H1 (cell line): ENCODE measurements at regions not wholly inside any gene's neighbourhood (a gene's known extent, or its start where the extent isn't known, plus 50 kb on each side); places are given as distances from the start of the nearest gene placed in this dataset.

Experiments used
- CTCF ChIA-PET: fragments of 300-600 bp; sonication (Branson Sonifier 250); formaldehyde crosslinking; loops from one replicate; lab custom pipeline; 2021; ENCODE audit not compliant: partially characterized antibody; lab: Charles Lee
- POLR2A ChIA-PET: fragments of 300-600 bp; sonication (Branson Sonifier 250); formaldehyde crosslinking; loops from one replicate; lab custom pipeline; 2021; ENCODE audit warnings: inconsistent platforms; ENCODE audit not compliant: partially characterized antibody; lab: Charles Lee
- DNase-seq, 2 experiments: peaks; one replicate each; pipeline versions ENCODE4 v3.0.0 to v3.0.0-alpha.2; 2010 to 2022; ENCODE audit warnings: low spot score in 2 of 2, low read depth in 1 of 2, mixed read lengths in 1 of 2
- FAIRE-seq: peaks from 2 replicates; lab custom pipeline; 2011; peaks lifted over from hg19 to GRCh38; lab: Jason Lieb, UNC
- H2AFZ ChIP-seq: 2 replicates; pipeline ENCODE4 v1.8.1; 2012; ENCODE audit warnings: low read length, inconsistent platforms
- H2AK5ac ChIP-seq: 2 replicates; pipeline ENCODE4 v1.6.1; 2013; ENCODE audit warnings: low read depth, low read length
- H2BK120ac ChIP-seq: replicated peaks from 2 replicates; pipeline ENCODE3; 2013; ENCODE audit warnings: low read depth, low read length, inconsistent platforms
- H2BK12ac ChIP-seq: 2 replicates; pipeline ENCODE4 v1.6.1; 2013; ENCODE audit warnings: low read depth, low read length
- H2BK15ac ChIP-seq: 2 replicates; pipeline ENCODE4 v1.6.1; 2013; ENCODE audit warnings: low read length
- H2BK20ac ChIP-seq: 2 replicates; pipeline ENCODE4 v1.6.1; 2013; ENCODE audit warnings: low read length
- H2BK5ac ChIP-seq: 2 replicates; pipeline ENCODE4 v1.6.1; 2013; ENCODE audit warnings: low read depth, low read length
- H3K14ac ChIP-seq: 2 replicates; pipeline ENCODE4 v1.6.1; 2013; ENCODE audit warnings: inconsistent platforms; ENCODE audit not compliant: insufficient read length
- H3K18ac ChIP-seq: 2 replicates; pipeline ENCODE4 v1.6.1; 2013; ENCODE audit warnings: low read length; ENCODE audit errors: extremely low read depth
- H3K23ac ChIP-seq: 2 replicates; pipeline ENCODE4 v1.6.1; 2013; ENCODE audit warnings: inconsistent platforms; ENCODE audit not compliant: insufficient read length
- H3K23me2 ChIP-seq: 2 replicates; pipeline ENCODE4 v1.6.1; 2013; ENCODE audit warnings: low read depth, low read length
- H3K27ac ChIP-seq: 2 replicates; pipeline ENCODE4 v1.6.1; 2011; ENCODE audit warnings: low read depth, low read length, inconsistent platforms
- H3K27me3 ChIP-seq, 4 experiments: replicated peaks in 1 of 4; 1 replicate in 1 of 4; 2 replicates in 3 of 4; pipeline versions ENCODE4 v1.6.1 to v1.8.1; 2011 to 2013; ENCODE audit warnings: low read length in 3 of 4, mild to moderate bottlenecking in 3 of 4, inconsistent platforms in 2 of 4, mixed read lengths in 2 of 4, moderate library complexity in 1 of 4; ENCODE audit not compliant: control insufficient read depth in 3 of 4, insufficient read depth in 3 of 4; ENCODE audit errors: extremely low read depth in 1 of 4
- H3K36me3 ChIP-seq, 4 experiments: 2 replicates each; pipeline versions ENCODE4 v1.6.1 to v1.8.1; 2011 to 2013; ENCODE audit warnings: mild to moderate bottlenecking in 4 of 4, low read length in 3 of 4, moderate library complexity in 2 of 4, control low read depth in 1 of 4, inconsistent platforms in 1 of 4; ENCODE audit not compliant: insufficient read depth in 4 of 4, control insufficient read depth in 2 of 4
- H3K4ac ChIP-seq: replicated peaks from 2 replicates; pipeline ENCODE3; 2013; ENCODE audit warnings: low read length, low read depth, mixed read lengths, inconsistent platforms; ENCODE audit not compliant: insufficient read length
- H3K4me1 ChIP-seq, 4 experiments: replicated peaks in 1 of 4; 1 replicate in 1 of 4; 2 replicates in 3 of 4; pipeline versions ENCODE4 v1.6.1 to v1.8.1; 2011 to 2013; ENCODE audit warnings: low read length in 3 of 4, inconsistent platforms in 2 of 4, mixed read lengths in 1 of 4; ENCODE audit not compliant: insufficient read depth in 4 of 4, control insufficient read depth in 3 of 4
- H3K4me2 ChIP-seq, 2 experiments: 2 replicates each; pipeline versions ENCODE4 v1.6.1 to v1.8.1; 2011 to 2013; ENCODE audit warnings: low read depth in 2 of 2, low read length in 2 of 2, control low read depth in 1 of 2, inconsistent platforms in 1 of 2, mild to moderate bottlenecking in 1 of 2; ENCODE audit not compliant: insufficient read depth in 1 of 2
- H3K4me3 ChIP-seq, 4 experiments: fragments of 200-600, 300-600 bp in 1 of 4; sonication (generic), shearing (Covaris generic), sonication (Bioruptor Twin) in 1 of 4; 2 replicates each; pipeline versions ENCODE4 v1.5.1 to v1.8.1; 2011 to 2016; ENCODE audit warnings: low read length in 4 of 4, low read depth in 3 of 4, control low read depth in 2 of 4, inconsistent platforms in 2 of 4, mild to moderate bottlenecking in 2 of 4, mixed read lengths in 1 of 4, moderate library complexity in 1 of 4; ENCODE audit not compliant: insufficient read depth in 2 of 4; ENCODE audit errors: extremely low read depth in 1 of 4
- H3K56ac ChIP-seq: replicated peaks from 2 replicates; pipeline ENCODE3; 2013; ENCODE audit warnings: low read depth, mild to moderate bottlenecking, mixed read lengths, low read length, inconsistent platforms; ENCODE audit not compliant: insufficient read length
- H3K79me1 ChIP-seq: 2 replicates; pipeline ENCODE4 v1.6.1; 2013; ENCODE audit warnings: low read depth, low read length, control low read depth
- H3K79me2 ChIP-seq, 2 experiments: 2 replicates each; pipeline versions ENCODE4 v1.6.1 to v1.8.1; 2012 to 2013; ENCODE audit warnings: low read length in 2 of 2, mild to moderate bottlenecking in 2 of 2, inconsistent platforms in 1 of 2; ENCODE audit not compliant: insufficient read depth in 2 of 2, control insufficient read depth in 1 of 2
- H3K9ac ChIP-seq, 4 experiments: replicated peaks in 1 of 4; 1 replicate in 1 of 4; 2 replicates in 3 of 4; pipeline versions ENCODE4 v1.6.1 to v1.8.1; 2011 to 2013; ENCODE audit warnings: low read depth in 3 of 4, low read length in 3 of 4, control low read depth in 2 of 4, mild to moderate bottlenecking in 2 of 4, moderate library complexity in 2 of 4, inconsistent platforms in 1 of 4; ENCODE audit errors: extremely low read depth in 1 of 4
- H3K9me3 ChIP-seq, 2 experiments: 2 replicates each; pipeline versions ENCODE4 v1.6.1 to v1.8.1; 2012 to 2013; ENCODE audit warnings: mild to moderate bottlenecking in 2 of 2, moderate library complexity in 2 of 2, control low read depth in 1 of 2, inconsistent platforms in 1 of 2, low read depth in 1 of 2, low read length in 1 of 2, mixed read lengths in 1 of 2; ENCODE audit not compliant: insufficient read depth in 2 of 2
- H4K20me1 ChIP-seq, 2 experiments: replicated peaks in 1 of 2; 2 replicates each; pipeline versions ENCODE3 to v1.8.1; 2011 to 2013; ENCODE audit warnings: inconsistent platforms in 2 of 2, low read length in 2 of 2, mild to moderate bottlenecking in 1 of 2; ENCODE audit not compliant: insufficient read depth in 2 of 2, control insufficient read depth in 1 of 2
- H4K5ac ChIP-seq: 2 replicates; pipeline ENCODE4 v1.6.1; 2013; ENCODE audit warnings: low read length, low read depth, mixed read lengths, inconsistent platforms; ENCODE audit not compliant: insufficient read length
- H4K8ac ChIP-seq: 2 replicates; pipeline ENCODE4 v1.8.0; 2013; ENCODE audit warnings: mild to moderate bottlenecking, moderate library complexity, low read length, inconsistent platforms; ENCODE audit not compliant: insufficient read depth; ENCODE audit errors: extremely low read depth
- H4K91ac ChIP-seq: replicated peaks from 2 replicates; pipeline ENCODE3; 2013; ENCODE audit warnings: low read length, mixed read lengths, inconsistent platforms; ENCODE audit not compliant: insufficient read length
- CBX8 ChIP-seq: fragments of 300-800, 300-1000 bp; sonication (generic); IDR thresholded peaks from 2 replicates; pipeline ENCODE4 v1.7.1; 2016; ENCODE audit warnings: low read depth, low read length, borderline replicate concordance
- CTBP2 ChIP-seq: IDR thresholded peaks from 2 replicates; pipeline ENCODE4 v1.7.0; 2011; ENCODE audit warnings: borderline replicate concordance, mild to moderate bottlenecking, moderate library complexity, mixed read lengths, low read length; ENCODE audit not compliant: insufficient read depth, insufficient read length
- JUN ChIP-seq: IDR thresholded peaks from 2 replicates; pipeline ENCODE4 v1.6.1; 2011; ENCODE audit warnings: low read depth, mild to moderate bottlenecking, improper control_type of control experiment, low read length
- NANOG ChIP-seq: IDR thresholded peaks from 2 replicates; pipeline ENCODE4 v1.6.1; 2011; ENCODE audit warnings: low read length, low read depth, mild to moderate bottlenecking, inconsistent platforms; ENCODE audit not compliant: insufficient read depth, poor library complexity, severe bottlenecking
- POU5F1 ChIP-seq: IDR thresholded peaks from 2 replicates; pipeline ENCODE4 v1.6.1; 2011; ENCODE audit warnings: low read depth, mild to moderate bottlenecking, low read length, moderate library complexity
- TBP ChIP-seq: IDR thresholded peaks from 2 replicates; pipeline ENCODE4 v1.6.1; 2011; ENCODE audit warnings: low read depth, low read length, improper control_type of control experiment
- WGBS, 2 experiments: shearing (Covaris generic) in 1 of 2; methylation state at CpG; one replicate each; pipeline versions ENCODE4 v1.1.6 to v1.1.7; 2013 to 2015; ENCODE audit warnings: low lambda C conversion rate in 2 of 2, mixed read lengths in 2 of 2, inconsistent platforms in 1 of 2, low coverage in 1 of 2, missing lambda C conversion rate in 1 of 2; ENCODE audit not compliant: insufficient replicate concordance in 2 of 2, insufficient coverage in 1 of 2, insufficient read length in 1 of 2; ENCODE audit errors: extremely low coverage in 1 of 2, missing lambda C conversion rate in 1 of 2; 5-methylcytosine and 5-hydroxymethylcytosine counted together

- no peak overlapping the region for H3K23ac ChIP-seq
- no peak overlapping the region for H3K4ac ChIP-seq
- ChIA-PET POLR2A (no interaction called here), CTCF (interaction anchor here (2.4 kb wide), 1 partner anchor 9 kb away, joined by 6 read pairs; no protein-coding TSS in a partner anchor)
- WGBS, 2 experiments, result 75% methylated on average over 6 of the region's 6 CpGs; no CpG with 5 or more reads in 1 of the 2 experiments
- H3K9ac ChIP-seq, result no peak overlapping the region
- H4K91ac ChIP-seq, result no peak overlapping the region
- H3K56ac ChIP-seq, result no peak overlapping the region
- no peak overlapping the region for H3K4me2 ChIP-seq
- no peak overlapping the region for H2BK5ac ChIP-seq
- FAIRE-seq (no peak), DNase-seq (no peak)
- no peak overlapping the region for H3K4me3 ChIP-seq
- no peaks in the 10 kb centered on the region for H3K4me1 ChIP-seq
- H3K27me3 ChIP-seq, result no peaks in the 10 kb centered on the region
- H3K79me1 ChIP-seq, result no peaks in the 10 kb centered on the region
- H3K14ac ChIP-seq, result no peak overlapping the region
- no peak overlapping the region for H3K27ac ChIP-seq
- H2BK20ac ChIP-seq, result no peak overlapping the region
- no peaks in the 10 kb centered on the region for H3K9me3 ChIP-seq
- H4K8ac ChIP-seq, result no peak overlapping the region
- no peak overlapping the region for H3K18ac ChIP-seq
- H4K20me1 ChIP-seq, result no peaks in the 10 kb centered on the region
- no peaks in the 10 kb centered on the region for H3K36me3 ChIP-seq
- no peak overlapping the region for H2BK15ac ChIP-seq
- H2BK12ac ChIP-seq, result no peak overlapping the region
- no peak overlapping the region for H4K5ac ChIP-seq
- H3K79me2 ChIP-seq, result no peaks in the 10 kb centered on the region
- H3K23me2 ChIP-seq, result no peaks in the 10 kb centered on the region
- no peak overlapping the region for H2AFZ ChIP-seq
- no peak overlapping the region for H2BK120ac ChIP-seq
- H2AK5ac ChIP-seq, result no peak overlapping the region
- TF ChIP-seq POU5F1 (no peak), NANOG (no peak), JUN (no peak), CBX8 (no peak), TBP (no peak), CTBP2 (no peak)
These were observed 182.1 kb downstream of the RFC3 start for GRCh38 chr13:33999811-34000605.
